ENCODE measurements at regions not wholly inside any gene's neighbourhood (a gene's known extent, or its start where the extent isn't known, plus 50 kb on each side); places are given as distances from the start of the nearest gene placed in this dataset.

DNA sequence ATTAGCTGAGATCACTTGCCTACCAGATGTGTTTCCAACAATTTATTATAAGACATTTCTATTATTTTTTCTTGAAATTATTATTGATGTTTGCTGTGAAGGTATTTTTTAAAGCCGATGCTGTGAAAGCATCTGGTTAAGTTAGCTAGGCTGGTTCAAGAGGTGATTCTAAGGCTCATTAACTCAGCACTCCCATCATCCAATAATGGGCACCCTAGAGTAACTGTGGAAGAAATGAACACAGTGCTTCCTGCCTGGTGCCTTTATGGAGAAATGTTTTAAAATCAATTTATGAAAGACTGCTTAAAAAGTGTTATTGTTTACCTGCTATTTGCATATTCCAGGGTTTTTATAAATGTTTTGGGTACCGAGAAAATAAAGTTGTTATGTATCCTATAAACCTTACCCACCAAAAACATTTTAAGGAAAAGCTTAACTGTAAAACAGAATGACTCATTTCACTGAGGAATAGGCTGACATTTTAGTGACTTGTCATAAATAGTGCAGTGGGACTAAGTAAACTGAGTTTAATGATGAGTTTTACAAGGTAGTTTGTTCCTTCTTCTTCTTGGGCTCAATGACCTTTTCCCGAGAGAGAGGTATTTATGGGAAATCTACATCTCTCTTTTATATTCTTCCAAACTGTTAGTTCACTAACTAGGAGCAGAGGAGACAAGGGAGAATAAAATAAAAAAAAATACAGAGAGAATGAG lies 310.0 kb upstream of the AADAT start:
- TF ChIP-seq CTCF (IDR thresholded peaks at IDR 0.05; ENCODE audit: insufficient read depth, low read length) (no peak), POLR2AphosphoS5 (IDR thresholded peaks at IDR 0.05; ENCODE audit: low read depth) (no peak)

Measured in HL-60 (cell line).